ENCODE measurements at regions not wholly inside any gene's neighbourhood (a gene's known extent, or its start where the extent isn't known, plus 50 kb on each side); places are given as distances from the start of the nearest gene placed in this dataset.
A peak's percentile ranks its signal among the peaks of the same experiment; 100 is the strongest.

DNA sequence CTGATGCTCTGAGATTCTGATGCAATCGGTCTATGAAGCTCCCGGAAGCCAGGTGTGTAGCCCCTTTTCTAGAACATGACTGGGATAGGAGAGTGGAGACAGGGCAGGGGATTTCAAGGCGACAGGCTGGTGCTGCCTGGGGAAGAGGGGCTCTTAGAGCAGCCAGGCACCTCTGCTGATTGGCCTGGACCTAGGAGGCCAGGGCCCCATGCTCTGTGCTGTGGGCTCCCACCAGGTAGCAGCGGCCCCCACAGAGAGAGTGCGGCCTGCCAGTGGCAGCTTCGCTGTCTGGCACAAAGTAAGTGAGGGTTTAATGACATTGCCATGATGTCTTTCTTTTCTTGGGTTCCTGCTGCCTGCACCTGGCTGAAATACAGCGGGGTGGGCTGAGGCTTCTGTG lies 99.4 kb upstream of the PODXL start:
- DNase-seq (ENCODE audit: low read depth), result no peak
- TF ChIP-seq, protein P1, sequence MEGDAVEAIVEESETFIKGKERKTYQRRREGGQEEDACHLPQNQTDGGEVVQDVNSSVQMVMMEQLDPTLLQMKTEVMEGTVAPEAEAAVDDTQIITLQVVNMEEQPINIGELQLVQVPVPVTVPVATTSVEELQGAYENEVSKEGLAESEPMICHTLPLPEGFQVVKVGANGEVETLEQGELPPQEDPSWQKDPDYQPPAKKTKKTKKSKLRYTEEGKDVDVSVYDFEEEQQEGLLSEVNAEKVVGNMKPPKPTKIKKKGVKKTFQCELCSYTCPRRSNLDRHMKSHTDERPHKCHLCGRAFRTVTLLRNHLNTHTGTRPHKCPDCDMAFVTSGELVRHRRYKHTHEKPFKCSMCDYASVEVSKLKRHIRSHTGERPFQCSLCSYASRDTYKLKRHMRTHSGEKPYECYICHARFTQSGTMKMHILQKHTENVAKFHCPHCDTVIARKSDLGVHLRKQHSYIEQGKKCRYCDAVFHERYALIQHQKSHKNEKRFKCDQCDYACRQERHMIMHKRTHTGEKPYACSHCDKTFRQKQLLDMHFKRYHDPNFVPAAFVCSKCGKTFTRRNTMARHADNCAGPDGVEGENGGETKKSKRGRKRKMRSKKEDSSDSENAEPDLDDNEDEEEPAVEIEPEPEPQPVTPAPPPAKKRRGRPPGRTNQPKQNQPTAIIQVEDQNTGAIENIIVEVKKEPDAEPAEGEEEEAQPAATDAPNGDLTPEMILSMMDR (IDR thresholded peaks at IDR 0.05; ENCODE audit: control insufficient read depth, insufficient read depth, low read depth, low read length, missing control alignments), result no peak

GRCh38 chr7:131655447-131655846 lies 99.0 kb upstream of the PODXL start:
- H3K4me3 ChIP-seq (ENCODE audit: control insufficient read depth, low read depth, low read length), result no peak overlapping the region
- no peak for DNase-seq (ENCODE audit: low read depth)
- TF ChIP-seq, protein P1 (IDR thresholded peaks at IDR 0.05; ENCODE audit: control insufficient read depth, insufficient read depth, low read depth, low read length, missing control alignments), result no peak

More for the DNA sequence above, 99.4 kb upstream of the PODXL start:
- no peak overlapping the region for H3K4me3 ChIP-seq (ENCODE audit: control insufficient read depth, low read depth, low read length)

DNA sequence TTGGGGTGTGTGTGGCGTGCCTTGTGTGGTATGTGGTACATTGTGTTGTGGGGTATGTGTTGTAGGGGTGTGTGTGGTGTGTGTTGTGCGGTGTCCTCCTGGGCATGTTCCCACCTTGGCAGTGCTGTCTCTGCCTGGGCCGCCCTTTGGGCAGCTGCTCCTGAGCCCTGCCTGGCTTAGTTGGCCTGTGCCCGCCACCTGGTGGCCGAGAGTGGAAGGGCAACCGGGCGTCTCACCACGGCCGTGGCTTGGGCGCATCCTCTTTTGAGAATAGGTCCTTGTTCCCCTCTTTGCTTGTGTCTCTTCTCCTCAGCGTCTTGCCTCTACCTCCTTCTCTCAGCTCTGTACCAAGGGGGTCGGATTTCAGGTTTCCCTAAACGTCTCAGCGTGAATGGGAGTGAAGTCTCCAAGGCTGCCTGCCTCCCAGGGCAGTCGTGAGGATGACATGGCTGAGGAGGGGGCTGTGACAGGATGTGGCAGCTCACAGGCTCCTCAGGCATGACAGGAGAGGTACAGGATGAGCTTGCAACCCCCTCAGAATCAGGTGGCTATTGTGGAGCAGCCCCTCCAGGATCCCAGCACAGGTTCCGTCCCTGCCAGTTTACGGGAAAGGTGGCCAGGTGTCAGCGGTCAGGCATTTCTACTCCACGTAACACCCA lies 98.4 kb upstream of the PODXL start:
- no peak overlapping the region for H3K4me3 ChIP-seq (ENCODE audit: control insufficient read depth, low read depth, low read length)
- TF ChIP-seq, protein P1 (IDR thresholded peaks at IDR 0.05; ENCODE audit: control insufficient read depth, insufficient read depth, low read depth, low read length, missing control alignments), result peak; percentile 98
- DNase-seq (ENCODE audit: low read depth), result peak; percentile 17

DNA sequence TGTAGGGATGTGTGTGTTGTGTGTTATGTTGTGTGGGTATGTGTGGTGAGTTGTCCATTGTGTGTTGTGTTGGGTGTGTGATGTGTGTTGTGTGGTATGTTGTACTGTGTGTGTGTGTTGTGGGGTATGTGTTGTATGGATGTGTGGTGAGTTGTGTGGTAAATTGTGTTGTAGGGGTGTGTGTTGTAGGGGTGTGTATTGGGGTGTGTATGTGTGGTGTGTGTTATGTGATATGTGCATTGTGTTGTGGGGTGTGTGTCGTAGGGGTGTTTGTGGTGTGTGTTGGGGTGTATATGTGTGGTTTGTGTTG lies 97.8 kb upstream of the PODXL start:
- no peak overlapping the region for H3K4me3 ChIP-seq (ENCODE audit: control insufficient read depth, low read depth, low read length)
- DNase-seq (ENCODE audit: low read depth), result no peak
- TF ChIP-seq, protein P1 (IDR thresholded peaks at IDR 0.05; ENCODE audit: control insufficient read depth, insufficient read depth, low read depth, low read length, missing control alignments), result no peak

GRCh38 chr7:131653418-131654248 lies 97.2 kb upstream of the PODXL start:
- no peak overlapping the region for H3K4me3 ChIP-seq (ENCODE audit: control insufficient read depth, low read depth, low read length)
- TF ChIP-seq, protein P1 (IDR thresholded peaks at IDR 0.05; ENCODE audit: control insufficient read depth, insufficient read depth, low read depth, low read length, missing control alignments), result no peak
- DNase-seq (ENCODE audit: low read depth), result no peak

- TF ChIP-seq, protein P1 (IDR thresholded peaks at IDR 0.05; ENCODE audit: control insufficient read depth, insufficient read depth, low read depth, low read length, missing control alignments), result no peak
- no peak overlapping the region for H3K4me3 ChIP-seq (ENCODE audit: control insufficient read depth, low read depth, low read length)
- DNase-seq (ENCODE audit: low read depth), result no peak
Measured at GRCh38 chr7:131652934-131653333, 96.5 kb upstream of the PODXL start.

All from AG09309 (cell line).